ENCODE measurements at regions not wholly inside any gene's neighbourhood (a gene's known extent, or its start where the extent isn't known, plus 50 kb on each side); places are given as distances from the start of the nearest gene placed in this dataset.
A peak's percentile ranks its signal among the peaks of the same experiment; 100 is the strongest.

GRCh38 chr5:82785882-82786509 is 291.2 kb downstream of the TMEM167A start:
- POLR2A ChIA-PET (ENCODE audit: low non-redundant PET) = no interaction called here
- CTCF ChIA-PET = no interaction called here
- DNase-seq (ENCODE audit: low spot score) = no peak
- no peak for TF ChIP-seq CTCF (conservative IDR thresholded peaks at IDR 0.05; ENCODE audit: low read depth)
- H3K27ac ChIP-seq = no peak overlapping the region

- ChIA-PET CTCF (no interaction called here), POLR2A (ENCODE audit: low non-redundant PET) (no interaction called here)
- H3K27ac ChIP-seq = no peak overlapping the region
- TF ChIP-seq CTCF (conservative IDR thresholded peaks at IDR 0.05; ENCODE audit: low read depth) = no peak
- no peak for DNase-seq (ENCODE audit: low spot score)
Measured at GRCh38 chr5:82785456-82785855, 291.7 kb downstream of the TMEM167A start.

GRCh38 chr5:82784521-82784920 is 292.7 kb downstream of the TMEM167A start:
- no peak overlapping the region for H3K27ac ChIP-seq
- DNase-seq (ENCODE audit: low spot score) = peak; percentile 27
- TF ChIP-seq CTCF (conservative IDR thresholded peaks at IDR 0.05; ENCODE audit: low read depth) = no peak
- POLR2A ChIA-PET (ENCODE audit: low non-redundant PET) = no interaction called here
- CTCF ChIA-PET = no interaction called here

GRCh38 chr5:82777106-82777505 is 300.1 kb downstream of the TMEM167A start:
- ChIA-PET POLR2A (ENCODE audit: low non-redundant PET) (no interaction called here), CTCF (interaction anchor here (0.6 kb wide), 2 partner anchors 123 to 1295 kb away, joined by 3 to 5 read pairs; no protein-coding TSS in a partner anchor)
- DNase-seq (ENCODE audit: low spot score) = no peak
- no peak overlapping the region for H3K27ac ChIP-seq
- no peak for TF ChIP-seq CTCF (conservative IDR thresholded peaks at IDR 0.05; ENCODE audit: low read depth)

- ChIA-PET POLR2A (ENCODE audit: low non-redundant PET) (no interaction called here), CTCF (interaction anchor here (1.6 kb wide), 1 partner anchor 351 kb away, joined by 4 read pairs; no protein-coding TSS in a partner anchor)
- no peak for TF ChIP-seq CTCF (conservative IDR thresholded peaks at IDR 0.05; ENCODE audit: low read depth)
- DNase-seq (ENCODE audit: low spot score) = no peak
- H3K27ac ChIP-seq = no peak overlapping the region
Measured at GRCh38 chr5:82772281-82772680, 304.9 kb downstream of the TMEM167A start.

- no peak for TF ChIP-seq CTCF (conservative IDR thresholded peaks at IDR 0.05; ENCODE audit: low read depth)
- POLR2A ChIA-PET (ENCODE audit: low non-redundant PET) = no interaction called here
- DNase-seq (ENCODE audit: low spot score) = no peak
- no peak overlapping the region for H3K27ac ChIP-seq
- CTCF ChIA-PET = interaction anchor here (0.6 kb wide), 1 partner anchor 418 kb away, joined by 5 read pairs; no protein-coding TSS in a partner anchor
Measured at GRCh38 chr5:82766206-82766605, 311.0 kb downstream of the TMEM167A start.
